ENCODE measurements at regions not wholly inside any gene's neighbourhood (a gene's known extent, or its start where the extent isn't known, plus 50 kb on each side); places are given as distances from the start of the nearest gene placed in this dataset.

DNA sequence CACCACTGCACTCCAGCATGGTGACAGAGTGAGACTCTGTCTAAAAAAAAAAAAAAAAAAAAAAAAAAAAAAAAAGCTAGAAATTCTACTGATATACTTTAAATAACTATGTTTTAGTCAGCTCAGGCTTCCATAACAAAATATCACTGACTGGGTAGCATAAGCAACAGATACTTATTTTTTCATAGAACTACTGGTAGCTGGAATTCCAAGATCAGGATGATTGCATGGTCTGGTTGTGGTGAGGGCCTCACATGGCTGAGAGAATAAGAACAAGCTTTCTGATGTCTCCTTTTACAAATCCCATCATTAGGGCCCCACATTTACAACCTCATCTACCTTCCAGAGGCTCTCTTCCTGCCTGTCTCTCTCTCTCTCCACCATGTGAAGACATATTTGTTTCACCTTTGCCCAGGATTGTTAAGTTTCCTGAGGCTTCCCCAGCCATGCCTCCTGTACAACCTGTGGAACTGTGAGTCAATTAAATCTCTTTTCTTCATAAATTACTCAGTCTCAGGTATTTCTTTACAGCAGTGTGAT is 126.7 kb upstream of the SEMA3C start:
- TF ChIP-seq ZNF12 (CRISPR knock-in tag; IDR thresholded peaks at IDR 0.05) (no peak), PHF8 (CRISPR knock-in tag; IDR thresholded peaks at IDR 0.05) (no peak)

Data from HepG2 (cell line).